Ishikawa (cell line): ENCODE measurements at regions not wholly inside any gene's neighbourhood (a gene's known extent, or its start where the extent isn't known, plus 50 kb on each side); places are given as distances from the start of the nearest gene placed in this dataset.

ENCODE experiments used
- CEBPB ChIP-seq: IDR thresholded peaks from 2 replicates; pipeline ENCODE4 v1.6.1; 2012
- CREB1 ChIP-seq: IDR thresholded peaks from 2 replicates; pipeline ENCODE4 v1.6.1; 2012; ENCODE audit warnings: low read depth
- EGR1 ChIP-seq: IDR thresholded peaks from 2 replicates; pipeline ENCODE4 v1.6.1; 2012
- EP300 ChIP-seq: IDR thresholded peaks from 2 replicates; pipeline ENCODE4 v1.6.1; 2012; ENCODE audit warnings: borderline replicate concordance
- FOXM1 ChIP-seq: IDR thresholded peaks from 2 replicates; pipeline ENCODE4 v1.6.1; 2012; ENCODE audit warnings: low read depth, borderline replicate concordance
- MAX ChIP-seq: IDR thresholded peaks from 2 replicates; pipeline ENCODE4 v1.6.1; 2012
- NFIC ChIP-seq: IDR thresholded peaks from 2 replicates; pipeline ENCODE4 v1.6.1; 2012
- RAD21 ChIP-seq: IDR thresholded peaks from 2 replicates; pipeline ENCODE4 v1.6.1; 2012; ENCODE audit warnings: low read depth
- REST ChIP-seq: IDR thresholded peaks from 2 replicates; pipeline ENCODE4 v1.6.1; 2012; ENCODE audit warnings: low read depth, mild to moderate bottlenecking
- TCF12 ChIP-seq: IDR thresholded peaks from 2 replicates; pipeline ENCODE4 v1.6.1; 2012; ENCODE audit warnings: low read depth
- TEAD4 ChIP-seq: IDR thresholded peaks from 2 replicates; pipeline ENCODE4 v1.6.1; 2012
- USF1 ChIP-seq: IDR thresholded peaks from 2 replicates; pipeline ENCODE4 v1.6.1; 2012
- YY1 ChIP-seq: IDR thresholded peaks from 2 replicates; pipeline ENCODE4 v1.6.1; 2012; ENCODE audit warnings: low read depth
- ZBTB7A ChIP-seq: IDR thresholded peaks from 2 replicates; pipeline ENCODE4 v1.6.1; 2012; ENCODE audit warnings: low read depth

- TF ChIP-seq EP300: no peak
- no peak for TF ChIP-seq MAX
- TF ChIP-seq CEBPB: no peak
- TF ChIP-seq TEAD4: no peak
- no peak for TF ChIP-seq REST
- no peak for TF ChIP-seq EGR1
- no peak for TF ChIP-seq USF1
Observed at GRCh38 chr6:33888183-33888582, 84.4 kb upstream of the MLN start.

GRCh38 chr6:33886673-33887144, 82.9 kb upstream of the MLN start:
- TF ChIP-seq CREB1 (no peak), EP300 (no peak), RAD21 (no peak), MAX (no peak), TCF12 (no peak), FOXM1 (no peak), USF1 (no peak)

- TF ChIP-seq MAX (no peak), TEAD4 (no peak), EP300 (no peak), ZBTB7A (0 out of 2 replicates have a peak, but pooled peaks have one; percentile 23), CREB1 (no peak)
Observed at GRCh38 chr6:33885132-33886057, 81.6 kb upstream of the MLN start.

- TF ChIP-seq REST: peak; percentile 39; the same call in 1 of the 2 replicates
Observed at GRCh38 chr6:33883621-33884020, 79.8 kb upstream of the MLN start.

- TF ChIP-seq FOXM1: no peak
- TF ChIP-seq CREB1: no peak
- no peak for TF ChIP-seq USF1
- TF ChIP-seq RAD21: no peak
- TF ChIP-seq EP300: no peak
- TF ChIP-seq EGR1: no peak
- TF ChIP-seq YY1: no peak
- TF ChIP-seq ZBTB7A: no peak
- TF ChIP-seq TEAD4: no peak
- no peak for TF ChIP-seq REST
- TF ChIP-seq CEBPB: no peak
- no peak for TF ChIP-seq NFIC
Observed at GRCh38 chr6:33882154-33882553, 78.4 kb upstream of the MLN start.
